ENCODE measurements at regions not wholly inside any gene's neighbourhood (a gene's known extent, or its start where the extent isn't known, plus 50 kb on each side); places are given as distances from the start of the nearest gene placed in this dataset.

GRCh38 chr3:124163689-124164088, 171.8 kb upstream of the ROPN1 start:
- Histone ChIP-seq H3K4me1 (ENCODE audit: insufficient read depth, low read length, severe bottlenecking) (no peaks in the 10 kb centered on the region), H3K36me3 (ENCODE audit: insufficient read depth, low read length) (no peaks in the 10 kb centered on the region), H3K27me3 (ENCODE audit: insufficient read depth, low read length) (no peaks in the 10 kb centered on the region), H3K27ac (ENCODE audit: low read depth, low read length, poor library complexity, severe bottlenecking) (no peak overlapping the region), H3K9me3 (ENCODE audit: low read length) (no peaks in the 10 kb centered on the region), H3K4me3 (ENCODE audit: low read depth, low read length, poor library complexity, severe bottlenecking) (no peak overlapping the region), H3K9ac (ENCODE audit: low read length) (no peak overlapping the region), H3F3A (ENCODE audit: insufficient read depth, low read length) (no peaks in the 10 kb centered on the region), H2AFZ (ENCODE audit: low read length) (no peak overlapping the region), H3K4me2 (ENCODE audit: low read length) (no peak overlapping the region), H4K20me1 (ENCODE audit: insufficient read depth, low read length) (no peaks in the 10 kb centered on the region), H3K9me2 (ENCODE audit: low read depth, low read length) (no peaks in the 10 kb centered on the region), H3K79me2 (ENCODE audit: insufficient read depth, low read length) (no peaks in the 10 kb centered on the region)
- TF ChIP-seq, protein P1, sequence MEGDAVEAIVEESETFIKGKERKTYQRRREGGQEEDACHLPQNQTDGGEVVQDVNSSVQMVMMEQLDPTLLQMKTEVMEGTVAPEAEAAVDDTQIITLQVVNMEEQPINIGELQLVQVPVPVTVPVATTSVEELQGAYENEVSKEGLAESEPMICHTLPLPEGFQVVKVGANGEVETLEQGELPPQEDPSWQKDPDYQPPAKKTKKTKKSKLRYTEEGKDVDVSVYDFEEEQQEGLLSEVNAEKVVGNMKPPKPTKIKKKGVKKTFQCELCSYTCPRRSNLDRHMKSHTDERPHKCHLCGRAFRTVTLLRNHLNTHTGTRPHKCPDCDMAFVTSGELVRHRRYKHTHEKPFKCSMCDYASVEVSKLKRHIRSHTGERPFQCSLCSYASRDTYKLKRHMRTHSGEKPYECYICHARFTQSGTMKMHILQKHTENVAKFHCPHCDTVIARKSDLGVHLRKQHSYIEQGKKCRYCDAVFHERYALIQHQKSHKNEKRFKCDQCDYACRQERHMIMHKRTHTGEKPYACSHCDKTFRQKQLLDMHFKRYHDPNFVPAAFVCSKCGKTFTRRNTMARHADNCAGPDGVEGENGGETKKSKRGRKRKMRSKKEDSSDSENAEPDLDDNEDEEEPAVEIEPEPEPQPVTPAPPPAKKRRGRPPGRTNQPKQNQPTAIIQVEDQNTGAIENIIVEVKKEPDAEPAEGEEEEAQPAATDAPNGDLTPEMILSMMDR (IDR thresholded peaks at IDR 0.05; ENCODE audit: low read length), result no peak
- TF ChIP-seq EZH2 (IDR thresholded peaks at IDR 0.05; ENCODE audit: borderline replicate concordance, low read length), result no peak

- Histone ChIP-seq H3F3A (ENCODE audit: insufficient read depth, low read length) (no peaks in the 10 kb centered on the region), H3K4me3 (ENCODE audit: low read depth, low read length, poor library complexity, severe bottlenecking) (no peak overlapping the region), H3K4me1 (ENCODE audit: insufficient read depth, low read length, severe bottlenecking) (no peaks in the 10 kb centered on the region), H3K9ac (ENCODE audit: low read length) (no peak overlapping the region), H3K36me3 (ENCODE audit: insufficient read depth, low read length) (no peaks in the 10 kb centered on the region), H3K27me3 (ENCODE audit: insufficient read depth, low read length) (no peaks in the 10 kb centered on the region), H4K20me1 (ENCODE audit: insufficient read depth, low read length) (no peaks in the 10 kb centered on the region), H3K9me2 (ENCODE audit: low read depth, low read length) (no peaks in the 10 kb centered on the region), H3K4me2 (ENCODE audit: low read length) (no peak overlapping the region), H2AFZ (ENCODE audit: low read length) (no peak overlapping the region), H3K9me3 (ENCODE audit: low read length) (no peaks in the 10 kb centered on the region), H3K79me2 (ENCODE audit: insufficient read depth, low read length) (no peaks in the 10 kb centered on the region), H3K27ac (ENCODE audit: low read depth, low read length, poor library complexity, severe bottlenecking) (no peak overlapping the region)
- TF ChIP-seq, protein P1 (IDR thresholded peaks at IDR 0.05; ENCODE audit: low read length), result no peak
- TF ChIP-seq EZH2 (IDR thresholded peaks at IDR 0.05; ENCODE audit: borderline replicate concordance, low read length), result no peak
Observed at GRCh38 chr3:124168271-124168670, 176.3 kb upstream of the ROPN1 start.

DNA sequence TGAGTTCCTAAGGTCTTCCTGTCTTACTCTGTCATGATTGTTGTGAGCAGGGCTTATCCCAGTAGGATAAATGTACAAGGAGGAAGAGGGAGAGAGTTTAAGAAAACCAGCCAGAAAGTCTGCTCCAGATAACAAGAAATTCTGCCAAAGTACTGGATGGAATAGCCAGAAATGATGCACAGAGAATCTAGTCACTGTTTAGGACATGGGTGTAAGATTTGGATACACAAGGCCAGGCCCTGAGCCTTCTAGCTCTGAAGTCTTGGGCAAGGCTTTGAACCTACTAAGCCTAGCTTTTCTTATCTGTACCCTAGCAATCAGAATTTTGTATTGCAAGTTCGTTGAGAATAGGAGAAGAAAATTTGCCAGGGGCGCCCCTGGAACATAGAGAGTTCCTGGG, 180.4 kb upstream of the ROPN1 start:
- H3K27ac ChIP-seq (ENCODE audit: low read depth, low read length, poor library complexity, severe bottlenecking), result no peak overlapping the region
- H3K27me3 ChIP-seq (ENCODE audit: insufficient read depth, low read length), result no peaks in the 10 kb centered on the region
- H3K9me2 ChIP-seq (ENCODE audit: low read depth, low read length), result no peaks in the 10 kb centered on the region
- H4K20me1 ChIP-seq (ENCODE audit: insufficient read depth, low read length), result no peaks in the 10 kb centered on the region
- no peak overlapping the region for H3K4me2 ChIP-seq (ENCODE audit: low read length)
- no peaks in the 10 kb centered on the region for H3K4me1 ChIP-seq (ENCODE audit: insufficient read depth, low read length, severe bottlenecking)
- no peaks in the 10 kb centered on the region for H3F3A ChIP-seq (ENCODE audit: insufficient read depth, low read length)
- H2AFZ ChIP-seq (ENCODE audit: low read length), result no peak overlapping the region
- no peak overlapping the region for H3K4me3 ChIP-seq (ENCODE audit: low read depth, low read length, poor library complexity, severe bottlenecking)
- no peaks in the 10 kb centered on the region for H3K36me3 ChIP-seq (ENCODE audit: insufficient read depth, low read length)
- no peaks in the 10 kb centered on the region for H3K9me3 ChIP-seq (ENCODE audit: low read length)
- H3K79me2 ChIP-seq (ENCODE audit: insufficient read depth, low read length), result no peaks in the 10 kb centered on the region
- no peak for TF ChIP-seq EZH2 (IDR thresholded peaks at IDR 0.05; ENCODE audit: borderline replicate concordance, low read length)
- TF ChIP-seq, protein P1 (IDR thresholded peaks at IDR 0.05; ENCODE audit: low read length), result no peak
- no peak overlapping the region for H3K9ac ChIP-seq (ENCODE audit: low read length)
